ENCODE measurements at regions not wholly inside any gene's neighbourhood (a gene's known extent, or its start where the extent isn't known, plus 50 kb on each side); places are given as distances from the start of the nearest gene placed in this dataset.
"Not testable (repeated sequence)": the region's sequence is repeated elsewhere in the genome, so short reads cannot be mapped to it uniquely, and the experiment has no call there.

GRCh38 chr1:70827030-70827429 is 220.6 kb downstream of the PTGER3 start:
- DNase-seq: no peak

GRCh38 chr1:70828177-70828576 is 219.4 kb downstream of the PTGER3 start:
- no peak for DNase-seq

GRCh38 chr1:70834365-70834764 is 213.3 kb downstream of the PTGER3 start:
- not testable (repeated sequence) for DNase-seq

GRCh38 chr1:70836456-70836855 is 211.2 kb downstream of the PTGER3 start:
- no peak for DNase-seq

- no peak for DNase-seq
Measured at GRCh38 chr1:70840260-70840953, 207.2 kb downstream of the PTGER3 start.

GRCh38 chr1:70842562-70842961 is 205.1 kb downstream of the PTGER3 start:
- no peak for DNase-seq

GRCh38 chr1:70843452-70843851 is 204.2 kb downstream of the PTGER3 start:
- no peak for DNase-seq

GRCh38 chr1:70847013-70847412 is 200.6 kb downstream of the PTGER3 start:
- no peak for DNase-seq

- DNase-seq: no peak
Measured at GRCh38 chr1:70855203-70855602, 192.4 kb downstream of the PTGER3 start.

- DNase-seq: no peak
Measured at GRCh38 chr1:70856201-70856600, 191.4 kb downstream of the PTGER3 start.

- DNase-seq: no peak
Measured at GRCh38 chr1:70863239-70863638, 184.4 kb downstream of the PTGER3 start.

- no peak for DNase-seq
Measured at GRCh38 chr1:70864302-70864701, 183.3 kb downstream of the PTGER3 start.

GRCh38 chr1:70866542-70867264 is 180.9 kb downstream of the PTGER3 start:
- peak; percentile 32 for DNase-seq

GRCh38 chr1:70871790-70872189 is 175.8 kb downstream of the PTGER3 start:
- no peak for DNase-seq

- no peak for DNase-seq
Measured at GRCh38 chr1:70874063-70874462, 173.6 kb downstream of the PTGER3 start.

GRCh38 chr1:70874818-70875217 is 172.8 kb downstream of the PTGER3 start:
- no peak for DNase-seq

- DNase-seq: no peak
Measured at GRCh38 chr1:70877343-70877742, 170.3 kb downstream of the PTGER3 start.

- DNase-seq: no peak
Measured at GRCh38 chr1:70887936-70888335, 159.7 kb downstream of the PTGER3 start.

GRCh38 chr1:70888722-70889121 is 158.9 kb downstream of the PTGER3 start:
- no peak for DNase-seq

- no peak for DNase-seq
Measured at GRCh38 chr1:70890408-70890807, 157.2 kb downstream of the PTGER3 start.

GRCh38 chr1:70891051-70891843 is 156.4 kb downstream of the PTGER3 start:
- no peak for DNase-seq

GRCh38 chr1:70892140-70892539 is 155.5 kb downstream of the PTGER3 start:
- no peak for DNase-seq

- no peak for DNase-seq
Measured at GRCh38 chr1:70892930-70893329, 154.7 kb downstream of the PTGER3 start.

GRCh38 chr1:70893381-70893780 is 154.2 kb downstream of the PTGER3 start:
- DNase-seq: no peak

Data from KG1 (cell line).